H1 (cell line): ENCODE measurements at regions not wholly inside any gene's neighbourhood (a gene's known extent, or its start where the extent isn't known, plus 50 kb on each side); places are given as distances from the start of the nearest gene placed in this dataset.

Experiments
- CTCF ChIA-PET: fragments of 300-600 bp; sonication (Branson Sonifier 250); formaldehyde crosslinking; loops from one replicate; lab custom pipeline; 2021; ENCODE audit not compliant: partially characterized antibody; lab: Charles Lee
- POLR2A ChIA-PET: fragments of 300-600 bp; sonication (Branson Sonifier 250); formaldehyde crosslinking; loops from one replicate; lab custom pipeline; 2021; ENCODE audit warnings: inconsistent platforms; ENCODE audit not compliant: partially characterized antibody; lab: Charles Lee
- DNase-seq, 2 experiments: peaks; one replicate each; pipeline versions ENCODE4 v3.0.0 to v3.0.0-alpha.2; 2010 to 2022; ENCODE audit warnings: low spot score in 2 of 2, low read depth in 1 of 2, mixed read lengths in 1 of 2
- FAIRE-seq: peaks from 2 replicates; lab custom pipeline; 2011; peaks lifted over from hg19 to GRCh38; lab: Jason Lieb, UNC
- H2AFZ ChIP-seq: 2 replicates; pipeline ENCODE4 v1.8.1; 2012; ENCODE audit warnings: low read length, inconsistent platforms
- H2AK5ac ChIP-seq: 2 replicates; pipeline ENCODE4 v1.6.1; 2013; ENCODE audit warnings: low read depth, low read length
- H2BK120ac ChIP-seq: replicated peaks from 2 replicates; pipeline ENCODE3; 2013; ENCODE audit warnings: low read depth, low read length, inconsistent platforms
- H2BK12ac ChIP-seq: 2 replicates; pipeline ENCODE4 v1.6.1; 2013; ENCODE audit warnings: low read depth, low read length
- H2BK15ac ChIP-seq: 2 replicates; pipeline ENCODE4 v1.6.1; 2013; ENCODE audit warnings: low read length
- H2BK20ac ChIP-seq: 2 replicates; pipeline ENCODE4 v1.6.1; 2013; ENCODE audit warnings: low read length
- H2BK5ac ChIP-seq: 2 replicates; pipeline ENCODE4 v1.6.1; 2013; ENCODE audit warnings: low read depth, low read length
- H3K14ac ChIP-seq: 2 replicates; pipeline ENCODE4 v1.6.1; 2013; ENCODE audit warnings: inconsistent platforms; ENCODE audit not compliant: insufficient read length
- H3K18ac ChIP-seq: 2 replicates; pipeline ENCODE4 v1.6.1; 2013; ENCODE audit warnings: low read length; ENCODE audit errors: extremely low read depth
- H3K23ac ChIP-seq: 2 replicates; pipeline ENCODE4 v1.6.1; 2013; ENCODE audit warnings: inconsistent platforms; ENCODE audit not compliant: insufficient read length
- H3K23me2 ChIP-seq: 2 replicates; pipeline ENCODE4 v1.6.1; 2013; ENCODE audit warnings: low read depth, low read length
- H3K27ac ChIP-seq: 2 replicates; pipeline ENCODE4 v1.6.1; 2011; ENCODE audit warnings: low read depth, low read length, inconsistent platforms
- H3K27me3 ChIP-seq, 4 experiments: replicated peaks in 1 of 4; 1 replicate in 1 of 4; 2 replicates in 3 of 4; pipeline versions ENCODE4 v1.6.1 to v1.8.1; 2011 to 2013; ENCODE audit warnings: low read length in 3 of 4, mild to moderate bottlenecking in 3 of 4, inconsistent platforms in 2 of 4, mixed read lengths in 2 of 4, moderate library complexity in 1 of 4; ENCODE audit not compliant: control insufficient read depth in 3 of 4, insufficient read depth in 3 of 4; ENCODE audit errors: extremely low read depth in 1 of 4
- H3K36me3 ChIP-seq, 4 experiments: 2 replicates each; pipeline versions ENCODE4 v1.6.1 to v1.8.1; 2011 to 2013; ENCODE audit warnings: mild to moderate bottlenecking in 4 of 4, low read length in 3 of 4, moderate library complexity in 2 of 4, control low read depth in 1 of 4, inconsistent platforms in 1 of 4; ENCODE audit not compliant: insufficient read depth in 4 of 4, control insufficient read depth in 2 of 4
- H3K4ac ChIP-seq: replicated peaks from 2 replicates; pipeline ENCODE3; 2013; ENCODE audit warnings: low read length, low read depth, mixed read lengths, inconsistent platforms; ENCODE audit not compliant: insufficient read length
- H3K4me1 ChIP-seq, 4 experiments: replicated peaks in 1 of 4; 1 replicate in 1 of 4; 2 replicates in 3 of 4; pipeline versions ENCODE4 v1.6.1 to v1.8.1; 2011 to 2013; ENCODE audit warnings: low read length in 3 of 4, inconsistent platforms in 2 of 4, mixed read lengths in 1 of 4; ENCODE audit not compliant: insufficient read depth in 4 of 4, control insufficient read depth in 3 of 4
- H3K4me2 ChIP-seq, 2 experiments: 2 replicates each; pipeline versions ENCODE4 v1.6.1 to v1.8.1; 2011 to 2013; ENCODE audit warnings: low read depth in 2 of 2, low read length in 2 of 2, control low read depth in 1 of 2, inconsistent platforms in 1 of 2, mild to moderate bottlenecking in 1 of 2; ENCODE audit not compliant: insufficient read depth in 1 of 2
- H3K4me3 ChIP-seq, 4 experiments: fragments of 200-600, 300-600 bp in 1 of 4; sonication (generic), shearing (Covaris generic), sonication (Bioruptor Twin) in 1 of 4; 2 replicates each; pipeline versions ENCODE4 v1.5.1 to v1.8.1; 2011 to 2016; ENCODE audit warnings: low read length in 4 of 4, low read depth in 3 of 4, control low read depth in 2 of 4, inconsistent platforms in 2 of 4, mild to moderate bottlenecking in 2 of 4, mixed read lengths in 1 of 4, moderate library complexity in 1 of 4; ENCODE audit not compliant: insufficient read depth in 2 of 4; ENCODE audit errors: extremely low read depth in 1 of 4
- H3K56ac ChIP-seq: replicated peaks from 2 replicates; pipeline ENCODE3; 2013; ENCODE audit warnings: low read depth, mild to moderate bottlenecking, mixed read lengths, low read length, inconsistent platforms; ENCODE audit not compliant: insufficient read length
- H3K79me1 ChIP-seq: 2 replicates; pipeline ENCODE4 v1.6.1; 2013; ENCODE audit warnings: low read depth, low read length, control low read depth
- H3K79me2 ChIP-seq, 2 experiments: 2 replicates each; pipeline versions ENCODE4 v1.6.1 to v1.8.1; 2012 to 2013; ENCODE audit warnings: low read length in 2 of 2, mild to moderate bottlenecking in 2 of 2, inconsistent platforms in 1 of 2; ENCODE audit not compliant: insufficient read depth in 2 of 2, control insufficient read depth in 1 of 2
- H3K9ac ChIP-seq, 4 experiments: replicated peaks in 1 of 4; 1 replicate in 1 of 4; 2 replicates in 3 of 4; pipeline versions ENCODE4 v1.6.1 to v1.8.1; 2011 to 2013; ENCODE audit warnings: low read depth in 3 of 4, low read length in 3 of 4, control low read depth in 2 of 4, mild to moderate bottlenecking in 2 of 4, moderate library complexity in 2 of 4, inconsistent platforms in 1 of 4; ENCODE audit errors: extremely low read depth in 1 of 4
- H3K9me3 ChIP-seq, 2 experiments: 2 replicates each; pipeline versions ENCODE4 v1.6.1 to v1.8.1; 2012 to 2013; ENCODE audit warnings: mild to moderate bottlenecking in 2 of 2, moderate library complexity in 2 of 2, control low read depth in 1 of 2, inconsistent platforms in 1 of 2, low read depth in 1 of 2, low read length in 1 of 2, mixed read lengths in 1 of 2; ENCODE audit not compliant: insufficient read depth in 2 of 2
- H4K20me1 ChIP-seq, 2 experiments: replicated peaks in 1 of 2; 2 replicates each; pipeline versions ENCODE3 to v1.8.1; 2011 to 2013; ENCODE audit warnings: inconsistent platforms in 2 of 2, low read length in 2 of 2, mild to moderate bottlenecking in 1 of 2; ENCODE audit not compliant: insufficient read depth in 2 of 2, control insufficient read depth in 1 of 2
- H4K5ac ChIP-seq: 2 replicates; pipeline ENCODE4 v1.6.1; 2013; ENCODE audit warnings: low read length, low read depth, mixed read lengths, inconsistent platforms; ENCODE audit not compliant: insufficient read length
- H4K8ac ChIP-seq: 2 replicates; pipeline ENCODE4 v1.8.0; 2013; ENCODE audit warnings: mild to moderate bottlenecking, moderate library complexity, low read length, inconsistent platforms; ENCODE audit not compliant: insufficient read depth; ENCODE audit errors: extremely low read depth
- H4K91ac ChIP-seq: replicated peaks from 2 replicates; pipeline ENCODE3; 2013; ENCODE audit warnings: low read length, mixed read lengths, inconsistent platforms; ENCODE audit not compliant: insufficient read length
- BACH1 ChIP-seq: IDR thresholded peaks from 2 replicates; pipeline ENCODE4 v1.6.1; 2012; ENCODE audit warnings: low read length, improper control_type of control experiment
- CBX5 ChIP-seq: fragments of 300-800, 300-1000 bp; sonication (generic); IDR thresholded peaks from 2 replicates; pipeline ENCODE4 v1.7.1; 2016; ENCODE audit warnings: antibody characterized with exemption, low read length, low read depth
- CHD1 ChIP-seq: IDR thresholded peaks from 2 replicates; pipeline ENCODE4 v1.6.1; 2012; ENCODE audit warnings: low read depth, low read length, improper control_type of control experiment
- CREB1 ChIP-seq: IDR thresholded peaks from 2 replicates; pipeline ENCODE4 v1.6.1; 2012; ENCODE audit warnings: inconsistent platforms
- KDM1A ChIP-seq: fragments of 200-600, 300-600 bp; sonication (generic); IDR thresholded peaks from 2 replicates; pipeline ENCODE4 v1.7.1; 2016; ENCODE audit warnings: mild to moderate bottlenecking, low read length, borderline replicate concordance
- NANOG ChIP-seq: IDR thresholded peaks from 2 replicates; pipeline ENCODE4 v1.6.1; 2011; ENCODE audit warnings: low read length, low read depth, mild to moderate bottlenecking, inconsistent platforms; ENCODE audit not compliant: insufficient read depth, poor library complexity, severe bottlenecking
- NRF1 ChIP-seq: IDR thresholded peaks from 2 replicates; pipeline ENCODE4 v1.6.1; 2011; ENCODE audit warnings: mild to moderate bottlenecking, low read depth, low read length, improper control_type of control experiment
- RBBP5 ChIP-seq: IDR thresholded peaks from 2 replicates; pipeline ENCODE4 v1.7.1; 2012; ENCODE audit warnings: low read depth, mild to moderate bottlenecking, inconsistent platforms, low read length, moderate library complexity, borderline replicate concordance
- RFX5 ChIP-seq: IDR thresholded peaks from 2 replicates; pipeline ENCODE4 v1.6.1; 2011; ENCODE audit warnings: low read depth, low read length, improper control_type of control experiment, borderline replicate concordance
- SP1 ChIP-seq: IDR thresholded peaks from 2 replicates; pipeline ENCODE4 v1.6.1; 2011; ENCODE audit warnings: low read depth, low read length
- SRF ChIP-seq: IDR thresholded peaks from 2 replicates; pipeline ENCODE4 v1.6.1; 2011; ENCODE audit warnings: mild to moderate bottlenecking, low read depth, low read length, moderate library complexity
- TEAD4 ChIP-seq: IDR thresholded peaks from 2 replicates; pipeline ENCODE4 v1.6.1; 2012; ENCODE audit warnings: low read depth, low read length, inconsistent platforms, mixed read lengths
- YY1 ChIP-seq: IDR thresholded peaks from 2 replicates; pipeline ENCODE4 v1.6.1; 2011; ENCODE audit warnings: low read depth, mild to moderate bottlenecking, low read length
- ZNF274 ChIP-seq: IDR thresholded peaks from 2 replicates; pipeline ENCODE4 v1.7.0; 2012; ENCODE audit warnings: low read length, borderline replicate concordance; ENCODE audit errors: extremely low read depth
- WGBS, 2 experiments: shearing (Covaris generic) in 1 of 2; methylation state at CpG; one replicate each; pipeline versions ENCODE4 v1.1.6 to v1.1.7; 2013 to 2015; ENCODE audit warnings: low lambda C conversion rate in 2 of 2, mixed read lengths in 2 of 2, inconsistent platforms in 1 of 2, low coverage in 1 of 2, missing lambda C conversion rate in 1 of 2; ENCODE audit not compliant: insufficient replicate concordance in 2 of 2, insufficient coverage in 1 of 2, insufficient read length in 1 of 2; ENCODE audit errors: extremely low coverage in 1 of 2, missing lambda C conversion rate in 1 of 2; 5-methylcytosine and 5-hydroxymethylcytosine counted together
- TF ChIP-seq, protein P1 (sequence below): IDR thresholded peaks from 2 replicates; pipeline ENCODE4 v1.6.1; 2012; ENCODE audit warnings: low read length, inconsistent platforms

DNA sequence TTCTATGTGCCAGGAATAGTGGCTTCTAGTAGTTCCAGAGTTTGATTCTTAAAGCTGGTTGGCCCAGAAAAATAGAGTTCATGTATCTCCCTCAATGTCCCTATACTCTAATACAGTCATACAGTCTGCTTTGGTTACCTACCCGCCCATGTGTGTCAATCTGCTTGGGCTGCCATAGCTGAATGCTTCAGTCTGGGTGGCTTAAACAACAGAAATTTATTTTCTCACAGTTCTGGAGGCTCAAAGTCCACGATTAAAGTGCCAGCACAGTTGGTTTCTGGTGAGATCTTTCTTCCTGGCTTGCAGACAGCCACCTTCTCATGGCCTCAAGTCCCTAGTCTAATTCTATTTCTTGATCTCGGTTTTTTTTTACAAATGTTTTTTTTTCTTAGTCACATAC, 1739.0 kb downstream of the MAT2B start:
- FAIRE-seq, result no peak
- POLR2A ChIA-PET, result interaction anchor here (0.7 kb wide), 1 partner anchor 111 kb away, joined by 3 read pairs; no protein-coding TSS in a partner anchor
- WGBS, 2 experiments, result 64% methylated on average over 3 of the region's 3 CpGs; no CpG with 5 or more reads in 1 of the 2 experiments
- TF ChIP-seq, protein P1, sequence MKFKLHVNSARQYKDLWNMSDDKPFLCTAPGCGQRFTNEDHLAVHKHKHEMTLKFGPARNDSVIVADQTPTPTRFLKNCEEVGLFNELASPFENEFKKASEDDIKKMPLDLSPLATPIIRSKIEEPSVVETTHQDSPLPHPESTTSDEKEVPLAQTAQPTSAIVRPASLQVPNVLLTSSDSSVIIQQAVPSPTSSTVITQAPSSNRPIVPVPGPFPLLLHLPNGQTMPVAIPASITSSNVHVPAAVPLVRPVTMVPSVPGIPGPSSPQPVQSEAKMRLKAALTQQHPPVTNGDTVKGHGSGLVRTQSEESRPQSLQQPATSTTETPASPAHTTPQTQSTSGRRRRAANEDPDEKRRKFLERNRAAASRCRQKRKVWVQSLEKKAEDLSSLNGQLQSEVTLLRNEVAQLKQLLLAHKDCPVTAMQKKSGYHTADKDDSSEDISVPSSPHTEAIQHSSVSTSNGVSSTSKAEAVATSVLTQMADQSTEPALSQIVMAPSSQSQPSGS, result no peak
- TF ChIP-seq RBBP5, result no peak
- TF ChIP-seq ZNF274, result no peak
- TF ChIP-seq SP1, result no peak
- TF ChIP-seq NRF1, result no peak
- TF ChIP-seq CBX5, result no peak
- TF ChIP-seq YY1, result no peak
- TF ChIP-seq TEAD4, result no peak
- no peak for TF ChIP-seq RFX5
- no peak for TF ChIP-seq CREB1
- no peak for TF ChIP-seq SRF
- no peak for TF ChIP-seq BACH1
- TF ChIP-seq NANOG, result no peak
- no peak for TF ChIP-seq KDM1A
- no peak for TF ChIP-seq CHD1

More for the DNA sequence above, 1739.0 kb downstream of the MAT2B start:
- no peaks in the 10 kb centered on the region for H3K79me1 ChIP-seq
- H4K20me1 ChIP-seq, result no peaks in the 10 kb centered on the region
- H3K27ac ChIP-seq, result no peak overlapping the region
- no peak overlapping the region for H2BK5ac ChIP-seq
- DNase-seq, result no peak
- no peak overlapping the region for H3K4me2 ChIP-seq
- H3K23me2 ChIP-seq, result no peaks in the 10 kb centered on the region
- no peak overlapping the region for H3K23ac ChIP-seq
- H3K9ac ChIP-seq, result no peak overlapping the region
- no peaks in the 10 kb centered on the region for H3K4me1 ChIP-seq
- H3K27me3 ChIP-seq, result no peaks in the 10 kb centered on the region
- no peak overlapping the region for H3K18ac ChIP-seq
- no peak overlapping the region for H3K4ac ChIP-seq
- H4K91ac ChIP-seq, result no peak overlapping the region
- no peak overlapping the region for H2BK120ac ChIP-seq
- no peak overlapping the region for H3K4me3 ChIP-seq
- no peak overlapping the region for H4K5ac ChIP-seq
- H3K36me3 ChIP-seq, result no peaks in the 10 kb centered on the region
- CTCF ChIA-PET, result interaction anchor here (0.6 kb wide), 2 partner anchors 48 to 105 kb away, joined by 3 read pairs; no protein-coding TSS in a partner anchor
- no peak overlapping the region for H4K8ac ChIP-seq
- H2BK12ac ChIP-seq, result no peak overlapping the region
- no peak overlapping the region for H2AFZ ChIP-seq
- H2BK15ac ChIP-seq, result no peak overlapping the region
- H3K14ac ChIP-seq, result no peak overlapping the region
- no peak overlapping the region for H3K56ac ChIP-seq
- H3K79me2 ChIP-seq, result no peaks in the 10 kb centered on the region
- H2AK5ac ChIP-seq, result no peak overlapping the region
- H2BK20ac ChIP-seq, result no peak overlapping the region
- H3K9me3 ChIP-seq, result no peaks in the 10 kb centered on the region
